ENCODE measurements at regions not wholly inside any gene's neighbourhood (a gene's known extent, or its start where the extent isn't known, plus 50 kb on each side); places are given as distances from the start of the nearest gene placed in this dataset.

GRCh38 chr3:27945229-27945628 lies 223.1 kb upstream of the EOMES start:
- TF ChIP-seq CTCF (IDR thresholded peaks at IDR 0.05; ENCODE audit: borderline replicate concordance, extremely low read depth, low read length, poor library complexity, severe bottlenecking) (no peak), EZH2 (IDR thresholded peaks at IDR 0.05; ENCODE audit: borderline replicate concordance, low read depth, low read length, severe bottlenecking) (no peak)

All from DND-41 (cell line).